HEK293 (cell line): ENCODE measurements at regions not wholly inside any gene's neighbourhood (a gene's known extent, or its start where the extent isn't known, plus 50 kb on each side); places are given as distances from the start of the nearest gene placed in this dataset.

ENCODE experiments used
- CTCF ChIA-PET: fragments of 350-600 bp; formaldehyde crosslinking; extraction: SDS; loops from one replicate; lab custom pipeline; 2021; ENCODE audit warnings: antibody characterized with exemption; lab: Yijun Ruan, JAX
- POLR2A ChIA-PET: fragments of 300-600 bp; formaldehyde crosslinking; extraction: SDS; loops from one replicate; lab custom pipeline; 2020; ENCODE audit warnings: antibody characterized with exemption, inconsistent platforms; lab: Yijun Ruan, JAX
- H3K27ac ChIP-seq: fragments of 200-500 bp; sonication (Bioruptor generic); 2 replicates; pipeline ENCODE4 v1.5.1; 2014; ENCODE audit warnings: low read depth, low read length, control low read depth, inconsistent platforms; ENCODE audit errors: extremely low read depth
- H3K36me3 ChIP-seq, 2 experiments: fragments of 200-500 bp in 1 of 2; sonication (Bioruptor generic) in 1 of 2; 1 replicate in 1 of 2; 2 replicates in 1 of 2; pipeline ENCODE4 v1.5.1; 2014 to 2017; ENCODE audit warnings: inconsistent platforms in 2 of 2, low read length in 2 of 2; ENCODE audit not compliant: control insufficient read depth in 2 of 2, insufficient read depth in 1 of 2
- H3K4me1 ChIP-seq: fragments of 200-500 bp; sonication (Bioruptor generic); 2 replicates; pipeline ENCODE4 v1.5.1; 2014; ENCODE audit warnings: mild to moderate bottlenecking, low read length, inconsistent platforms; ENCODE audit not compliant: control insufficient read depth, insufficient read depth
- H3K4me3 ChIP-seq: 2 replicates; pipeline ENCODE4 v1.5.1; 2011; ENCODE audit warnings: low read depth, mild to moderate bottlenecking, control low read depth, low read length, moderate library complexity
- H3K9me3 ChIP-seq: fragments of 200-500 bp; sonication (Bioruptor generic); 2 replicates; pipeline ENCODE4 v1.5.1; 2014; ENCODE audit warnings: low read depth, low read length, inconsistent platforms; ENCODE audit not compliant: control insufficient read depth, insufficient read depth
- GLI4 ChIP-seq: fragments of 450-650 bp; formaldehyde crosslinking; IDR thresholded peaks from 2 replicates; pipeline ENCODE4 v1.5.1; 2016; ENCODE audit warnings: missing biosample characterization, missing genetic modification characterization
- KLF9 ChIP-seq: fragments of 450-650 bp; formaldehyde crosslinking; IDR thresholded peaks from 2 replicates; pipeline ENCODE4 v1.5.1; 2016; ENCODE audit warnings: missing biosample characterization, missing genetic modification characterization, low read depth
- MEIS1 ChIP-seq: sonication (generic); formaldehyde crosslinking; IDR thresholded peaks from 2 replicates; pipeline ENCODE4 v1.8.1; 2022; ENCODE audit warnings: missing genetic modification reagents, mild to moderate bottlenecking, borderline replicate concordance
- MZF1 ChIP-seq: fragments of 450-650 bp; formaldehyde crosslinking; IDR thresholded peaks from 2 replicates; pipeline ENCODE4 v1.5.1; 2017; ENCODE audit warnings: missing biosample characterization, missing genetic modification characterization, borderline replicate concordance
- SCRT1 ChIP-seq: fragments of 450-650 bp; formaldehyde crosslinking; IDR thresholded peaks from 2 replicates; pipeline ENCODE4 v1.5.1; 2016; ENCODE audit warnings: missing biosample characterization, missing genetic modification characterization, borderline replicate concordance
- SETDB1 ChIP-seq: IDR thresholded peaks from one replicate; pipeline ENCODE4 v1.6.1; 2017; ENCODE audit warnings: mild to moderate bottlenecking, low read length, moderate library complexity, mixed read lengths; ENCODE audit not compliant: insufficient read length
- SP3 ChIP-seq: fragments of 450-650 bp; formaldehyde crosslinking; IDR thresholded peaks from 2 replicates; pipeline ENCODE4 v1.5.1; 2016; ENCODE audit warnings: missing biosample characterization, missing genetic modification characterization
- ZNF121 ChIP-seq: fragments of 450-650 bp; formaldehyde crosslinking; IDR thresholded peaks from 2 replicates; pipeline ENCODE4 v1.5.1; 2016; ENCODE audit warnings: missing biosample characterization, missing genetic modification characterization
- ZNF157 ChIP-seq: fragments of 450-650 bp; formaldehyde crosslinking; IDR thresholded peaks from 2 replicates; pipeline ENCODE4 v1.5.1; 2016; ENCODE audit warnings: missing biosample characterization, missing genetic modification characterization
- ZNF169 ChIP-seq: fragments of 450-650 bp; formaldehyde crosslinking; IDR thresholded peaks from 2 replicates; pipeline ENCODE4 v1.5.1; 2016; ENCODE audit warnings: missing biosample characterization, missing genetic modification characterization
- ZNF174 ChIP-seq: fragments of 450-650 bp; formaldehyde crosslinking; IDR thresholded peaks from 2 replicates; pipeline ENCODE4 v1.5.0; 2017; ENCODE audit warnings: missing biosample characterization, mild to moderate bottlenecking, missing genetic modification characterization
- ZNF175 ChIP-seq: fragments of 450-650 bp; formaldehyde crosslinking; IDR thresholded peaks from 2 replicates; pipeline ENCODE4 v1.5.1; 2016; ENCODE audit warnings: missing biosample characterization, missing genetic modification characterization
- ZNF324 ChIP-seq: fragments of 450-650 bp; formaldehyde crosslinking; IDR thresholded peaks from 2 replicates; pipeline ENCODE4 v1.5.1; 2016; ENCODE audit warnings: missing biosample characterization, missing genetic modification characterization
- ZNF423 ChIP-seq: fragments of 450-650 bp; formaldehyde crosslinking; IDR thresholded peaks from 2 replicates; pipeline ENCODE4 v1.5.1; 2016; ENCODE audit warnings: missing biosample characterization, missing genetic modification characterization
- ZNF426 ChIP-seq: fragments of 450-650 bp; formaldehyde crosslinking; IDR thresholded peaks from 2 replicates; pipeline ENCODE4 v1.5.1; 2017; ENCODE audit warnings: missing biosample characterization, missing genetic modification characterization, mild to moderate bottlenecking, inconsistent platforms, moderate library complexity
- ZNF624 ChIP-seq: fragments of 450-650 bp; formaldehyde crosslinking; IDR thresholded peaks from 2 replicates; pipeline ENCODE4 v1.5.1; 2017; ENCODE audit warnings: missing biosample characterization, missing genetic modification characterization
- ZNF707 ChIP-seq: fragments of 450-650 bp; formaldehyde crosslinking; IDR thresholded peaks from 2 replicates; pipeline ENCODE4 v1.5.1; 2016; ENCODE audit warnings: missing biosample characterization, missing genetic modification characterization
- ZNF830 ChIP-seq: fragments of 450-650 bp; IDR thresholded peaks from 2 replicates; pipeline ENCODE4 v1.5.0; 2018; ENCODE audit warnings: missing biosample characterization, missing genetic modification characterization, low read depth, mild to moderate bottlenecking, moderate library complexity
- TF ChIP-seq, protein P1 (sequence below): fragments of 450-650 bp; formaldehyde crosslinking; IDR thresholded peaks from 2 replicates; pipeline ENCODE4 v1.5.1; 2016; ENCODE audit warnings: missing biosample characterization, missing genetic modification characterization
- TF ChIP-seq, protein P2 (sequence below): fragments of 450-650 bp; formaldehyde crosslinking; conservative IDR thresholded peaks from 2 replicates; pipeline ENCODE4 v1.5.1; 2016; ENCODE audit warnings: low read depth, missing biosample characterization, missing genetic modification characterization
- TF ChIP-seq, protein P3 (sequence below): fragments of 450-650 bp; formaldehyde crosslinking; IDR thresholded peaks from 2 replicates; pipeline ENCODE4 v1.5.1; 2016; ENCODE audit warnings: missing biosample characterization, missing genetic modification characterization
- TF ChIP-seq, protein P4 (sequence below): fragments of 450-650 bp; formaldehyde crosslinking; IDR thresholded peaks from 2 replicates; pipeline ENCODE4 v1.5.1; 2016; ENCODE audit warnings: missing biosample characterization, missing genetic modification characterization

DNA sequence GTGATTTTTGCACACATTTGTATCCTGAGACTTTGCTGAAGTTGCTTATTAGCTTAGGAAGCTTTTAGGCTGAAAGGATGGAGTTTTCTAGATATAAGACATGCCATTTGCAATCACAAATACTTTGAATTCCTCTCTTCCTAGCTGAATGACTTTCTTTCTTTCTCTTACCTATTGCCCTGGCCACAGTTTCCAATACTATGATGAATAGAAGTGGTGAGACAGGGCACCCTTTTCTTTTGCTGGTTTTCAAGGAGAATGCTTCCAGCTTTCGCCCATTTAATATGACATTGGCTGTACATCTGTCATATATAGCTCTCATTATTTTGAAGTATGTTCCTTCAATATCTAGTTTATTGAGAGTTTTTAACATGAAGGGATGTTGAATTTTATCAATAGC is 409.6 kb upstream of the EPHA7 start:
- POLR2A ChIA-PET = no interaction called here
- CTCF ChIA-PET = interaction anchor here (0.6 to 0.7 kb wide), 3 partner anchors 288 to 1179 kb away, joined by 3 to 6 read pairs (median 3); no protein-coding TSS in a partner anchor

DNA sequence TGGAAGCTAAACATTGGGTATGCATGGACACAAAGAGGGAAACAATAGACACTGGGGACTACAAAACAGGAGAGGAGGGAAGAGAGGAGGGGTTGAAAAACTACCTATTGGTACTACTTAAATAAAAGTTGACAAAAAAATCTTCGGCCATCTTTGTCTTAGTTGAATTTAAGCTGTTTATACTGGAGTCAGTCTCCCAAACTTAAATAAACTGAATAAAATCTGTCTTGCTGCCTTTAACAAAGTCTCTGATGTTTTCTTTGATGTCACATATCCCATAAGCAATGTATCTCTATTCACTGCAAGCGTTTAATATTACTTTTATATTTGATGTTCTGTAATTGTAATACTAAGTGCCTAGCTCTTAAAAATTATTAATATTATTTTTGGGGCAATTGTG is 409.2 kb upstream of the EPHA7 start:
- ChIA-PET CTCF (interaction anchor here (0.6 to 0.7 kb wide), 2 partner anchors 287 to 1179 kb away, joined by 3 to 6 read pairs; no protein-coding TSS in a partner anchor), POLR2A (no interaction called here)
- Histone ChIP-seq H3K4me3 (no peak overlapping the region), H3K36me3 (no peaks in the 10 kb centered on the region), H3K27ac (no peak overlapping the region), H3K9me3 (no peaks in the 10 kb centered on the region), H3K4me1 (no peaks in the 10 kb centered on the region)
- TF ChIP-seq, protein P1, sequence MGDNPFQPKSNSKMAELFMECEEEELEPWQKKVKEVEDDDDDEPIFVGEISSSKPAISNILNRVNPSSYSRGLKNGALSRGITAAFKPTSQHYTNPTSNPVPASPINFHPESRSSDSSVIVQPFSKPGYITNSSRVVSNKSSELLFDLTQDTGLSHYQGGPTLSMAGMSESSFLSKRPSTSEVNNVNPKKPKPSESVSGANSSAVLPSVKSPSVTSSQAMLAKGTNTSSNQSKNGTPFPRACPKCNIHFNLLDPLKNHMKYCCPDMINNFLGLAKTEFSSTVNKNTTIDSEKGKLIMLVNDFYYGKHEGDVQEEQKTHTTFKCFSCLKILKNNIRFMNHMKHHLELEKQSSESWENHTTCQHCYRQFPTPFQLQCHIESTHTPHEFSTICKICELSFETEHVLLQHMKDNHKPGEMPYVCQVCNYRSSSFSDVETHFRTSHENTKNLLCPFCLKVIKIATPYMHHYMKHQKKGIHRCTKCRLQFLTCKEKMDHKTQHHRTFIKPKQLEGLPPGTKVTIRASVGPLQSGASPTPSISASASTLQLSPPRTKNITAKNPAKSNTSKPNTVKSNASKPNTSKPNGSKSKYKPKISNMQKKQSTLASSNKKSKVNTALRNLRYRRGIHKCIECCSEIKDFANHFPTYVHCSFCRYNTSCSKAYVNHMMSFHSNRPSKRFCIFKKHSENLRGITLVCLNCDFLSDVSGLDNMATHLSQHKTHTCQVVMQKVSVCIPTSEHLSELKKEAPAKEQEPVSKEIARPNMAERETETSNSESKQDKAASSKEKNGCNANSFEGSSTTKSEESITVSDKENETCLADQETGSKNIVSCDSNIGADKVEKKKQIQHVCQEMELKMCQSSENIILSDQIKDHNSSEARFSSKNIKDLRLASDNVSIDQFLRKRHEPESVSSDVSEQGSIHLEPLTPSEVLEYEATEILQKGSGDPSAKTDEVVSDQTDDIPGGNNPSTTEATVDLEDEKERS (tag by site-specific recombination) = no peak
- TF ChIP-seq ZNF707 (tag by site-specific recombination) (no peak), MEIS1 (CRISPR knock-in tag) (no peak)
- TF ChIP-seq, protein P2, sequence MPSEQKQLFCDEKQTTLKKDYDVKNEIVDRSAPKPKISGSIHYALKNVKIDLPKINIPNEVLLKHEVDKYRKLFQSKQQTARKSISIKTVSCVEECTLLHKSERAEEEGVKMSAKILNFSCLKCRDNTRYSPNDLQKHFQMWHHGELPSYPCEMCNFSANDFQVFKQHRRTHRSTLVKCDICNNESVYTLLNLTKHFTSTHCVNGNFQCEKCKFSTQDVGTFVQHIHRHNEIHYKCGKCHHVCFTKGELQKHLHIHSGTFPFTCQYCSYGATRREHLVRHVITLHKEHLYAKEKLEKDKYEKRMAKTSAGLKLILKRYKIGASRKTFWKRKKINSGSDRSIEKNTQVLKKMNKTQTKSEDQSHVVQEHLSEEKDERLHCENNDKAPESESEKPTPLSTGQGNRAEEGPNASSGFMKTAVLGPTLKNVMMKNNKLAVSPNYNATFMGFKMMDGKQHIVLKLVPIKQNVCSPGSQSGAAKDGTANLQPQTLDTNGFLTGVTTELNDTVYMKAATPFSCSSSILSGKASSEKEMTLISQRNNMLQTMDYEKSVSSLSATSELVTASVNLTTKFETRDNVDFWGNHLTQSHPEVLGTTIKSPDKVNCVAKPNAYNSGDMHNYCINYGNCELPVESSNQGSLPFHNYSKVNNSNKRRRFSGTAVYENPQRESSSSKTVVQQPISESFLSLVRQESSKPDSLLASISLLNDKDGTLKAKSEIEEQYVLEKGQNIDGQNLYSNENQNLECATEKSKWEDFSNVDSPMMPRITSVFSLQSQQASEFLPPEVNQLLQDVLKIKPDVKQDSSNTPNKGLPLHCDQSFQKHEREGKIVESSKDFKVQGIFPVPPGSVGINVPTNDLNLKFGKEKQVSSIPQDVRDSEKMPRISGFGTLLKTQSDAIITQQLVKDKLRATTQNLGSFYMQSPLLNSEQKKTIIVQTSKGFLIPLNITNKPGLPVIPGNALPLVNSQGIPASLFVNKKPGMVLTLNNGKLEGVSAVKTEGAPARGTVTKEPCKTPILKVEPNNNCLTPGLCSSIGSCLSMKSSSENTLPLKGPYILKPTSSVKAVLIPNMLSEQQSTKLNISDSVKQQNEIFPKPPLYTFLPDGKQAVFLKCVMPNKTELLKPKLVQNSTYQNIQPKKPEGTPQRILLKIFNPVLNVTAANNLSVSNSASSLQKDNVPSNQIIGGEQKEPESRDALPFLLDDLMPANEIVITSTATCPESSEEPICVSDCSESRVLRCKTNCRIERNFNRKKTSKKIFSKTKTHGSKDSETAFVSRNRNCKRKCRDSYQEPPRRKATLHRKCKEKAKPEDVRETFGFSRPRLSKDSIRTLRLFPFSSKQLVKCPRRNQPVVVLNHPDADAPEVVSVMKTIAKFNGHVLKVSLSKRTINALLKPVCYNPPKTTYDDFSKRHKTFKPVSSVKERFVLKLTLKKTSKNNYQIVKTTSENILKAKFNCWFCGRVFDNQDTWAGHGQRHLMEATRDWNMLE (tag by site-specific recombination) = no peak
- TF ChIP-seq, protein P3, sequence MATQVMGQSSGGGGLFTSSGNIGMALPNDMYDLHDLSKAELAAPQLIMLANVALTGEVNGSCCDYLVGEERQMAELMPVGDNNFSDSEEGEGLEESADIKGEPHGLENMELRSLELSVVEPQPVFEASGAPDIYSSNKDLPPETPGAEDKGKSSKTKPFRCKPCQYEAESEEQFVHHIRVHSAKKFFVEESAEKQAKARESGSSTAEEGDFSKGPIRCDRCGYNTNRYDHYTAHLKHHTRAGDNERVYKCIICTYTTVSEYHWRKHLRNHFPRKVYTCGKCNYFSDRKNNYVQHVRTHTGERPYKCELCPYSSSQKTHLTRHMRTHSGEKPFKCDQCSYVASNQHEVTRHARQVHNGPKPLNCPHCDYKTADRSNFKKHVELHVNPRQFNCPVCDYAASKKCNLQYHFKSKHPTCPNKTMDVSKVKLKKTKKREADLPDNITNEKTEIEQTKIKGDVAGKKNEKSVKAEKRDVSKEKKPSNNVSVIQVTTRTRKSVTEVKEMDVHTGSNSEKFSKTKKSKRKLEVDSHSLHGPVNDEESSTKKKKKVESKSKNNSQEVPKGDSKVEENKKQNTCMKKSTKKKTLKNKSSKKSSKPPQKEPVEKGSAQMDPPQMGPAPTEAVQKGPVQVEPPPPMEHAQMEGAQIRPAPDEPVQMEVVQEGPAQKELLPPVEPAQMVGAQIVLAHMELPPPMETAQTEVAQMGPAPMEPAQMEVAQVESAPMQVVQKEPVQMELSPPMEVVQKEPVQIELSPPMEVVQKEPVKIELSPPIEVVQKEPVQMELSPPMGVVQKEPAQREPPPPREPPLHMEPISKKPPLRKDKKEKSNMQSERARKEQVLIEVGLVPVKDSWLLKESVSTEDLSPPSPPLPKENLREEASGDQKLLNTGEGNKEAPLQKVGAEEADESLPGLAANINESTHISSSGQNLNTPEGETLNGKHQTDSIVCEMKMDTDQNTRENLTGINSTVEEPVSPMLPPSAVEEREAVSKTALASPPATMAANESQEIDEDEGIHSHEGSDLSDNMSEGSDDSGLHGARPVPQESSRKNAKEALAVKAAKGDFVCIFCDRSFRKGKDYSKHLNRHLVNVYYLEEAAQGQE (tag by site-specific recombination) = no peak

More for the DNA sequence above, 409.6 kb upstream of the EPHA7 start:
- no peaks in the 10 kb centered on the region for H3K4me1 ChIP-seq
- no peak overlapping the region for H3K4me3 ChIP-seq
- TF ChIP-seq ZNF174 (tag by site-specific recombination) = no peak
- TF ChIP-seq KLF9 (tag by site-specific recombination) = no peak
- TF ChIP-seq ZNF175 = no peak
- TF ChIP-seq ZNF426 = no peak
- no peak for TF ChIP-seq ZNF624 (tag by site-specific recombination)
- TF ChIP-seq SCRT1 = no peak
- no peak for TF ChIP-seq GLI4 (tag by site-specific recombination)
- TF ChIP-seq SP3 = no peak
- TF ChIP-seq MZF1 = no peak
- TF ChIP-seq SETDB1 = no peak
- TF ChIP-seq, protein P4, sequence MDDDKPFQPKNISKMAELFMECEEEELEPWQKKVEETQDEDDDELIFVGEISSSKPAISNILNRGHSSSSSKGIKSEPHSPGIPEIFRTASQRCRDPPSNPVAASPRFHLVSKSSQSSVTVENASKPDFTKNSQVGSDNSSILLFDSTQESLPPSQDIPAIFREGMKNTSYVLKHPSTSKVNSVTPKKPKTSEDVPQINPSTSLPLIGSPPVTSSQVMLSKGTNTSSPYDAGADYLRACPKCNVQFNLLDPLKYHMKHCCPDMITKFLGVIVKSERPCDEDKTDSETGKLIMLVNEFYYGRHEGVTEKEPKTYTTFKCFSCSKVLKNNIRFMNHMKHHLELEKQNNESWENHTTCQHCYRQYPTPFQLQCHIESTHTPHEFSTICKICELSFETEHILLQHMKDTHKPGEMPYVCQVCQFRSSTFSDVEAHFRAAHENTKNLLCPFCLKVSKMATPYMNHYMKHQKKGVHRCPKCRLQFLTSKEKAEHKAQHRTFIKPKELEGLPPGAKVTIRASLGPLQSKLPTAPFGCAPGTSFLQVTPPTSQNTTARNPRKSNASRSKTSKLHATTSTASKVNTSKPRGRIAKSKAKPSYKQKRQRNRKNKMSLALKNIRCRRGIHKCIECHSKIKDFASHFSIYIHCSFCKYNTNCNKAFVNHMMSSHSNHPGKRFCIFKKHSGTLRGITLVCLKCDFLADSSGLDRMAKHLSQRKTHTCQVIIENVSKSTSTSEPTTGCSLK (tag by site-specific recombination) = no peak
- TF ChIP-seq ZNF169 (tag by site-specific recombination) = no peak
- no peak for TF ChIP-seq ZNF423
- TF ChIP-seq ZNF324 = no peak
- TF ChIP-seq ZNF121 (tag by site-specific recombination) = no peak
- no peak for TF ChIP-seq ZNF157 (tag by site-specific recombination)
- TF ChIP-seq ZNF830 (tag by site-specific recombination) = no peak
- H3K36me3 ChIP-seq = no peaks in the 10 kb centered on the region
- no peaks in the 10 kb centered on the region for H3K9me3 ChIP-seq
- no peak overlapping the region for H3K27ac ChIP-seq
